ENCODE measurements at regions not wholly inside any gene's neighbourhood (a gene's known extent, or its start where the extent isn't known, plus 50 kb on each side); places are given as distances from the start of the nearest gene placed in this dataset.

DNA sequence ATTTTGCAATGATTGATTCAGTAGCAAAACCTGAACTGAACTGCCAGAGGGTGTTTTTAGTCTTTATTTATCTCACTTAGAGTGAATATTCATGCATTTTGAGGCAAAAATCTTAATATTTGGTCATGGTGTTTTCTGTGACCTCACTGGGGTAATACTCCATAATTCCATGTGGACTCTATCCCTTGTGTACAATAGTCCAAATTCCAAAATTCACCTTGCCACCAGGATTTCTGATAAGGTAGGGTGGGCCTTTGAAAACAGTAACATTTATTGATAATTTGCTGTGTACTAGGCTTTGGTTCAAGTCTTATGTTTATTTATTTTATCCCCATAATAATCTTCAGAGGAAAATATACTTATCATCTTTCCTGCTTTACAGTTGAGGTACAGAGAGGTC lies 68.4 kb upstream of the PDE5A start:
- DNase-seq, result no peak

DNA sequence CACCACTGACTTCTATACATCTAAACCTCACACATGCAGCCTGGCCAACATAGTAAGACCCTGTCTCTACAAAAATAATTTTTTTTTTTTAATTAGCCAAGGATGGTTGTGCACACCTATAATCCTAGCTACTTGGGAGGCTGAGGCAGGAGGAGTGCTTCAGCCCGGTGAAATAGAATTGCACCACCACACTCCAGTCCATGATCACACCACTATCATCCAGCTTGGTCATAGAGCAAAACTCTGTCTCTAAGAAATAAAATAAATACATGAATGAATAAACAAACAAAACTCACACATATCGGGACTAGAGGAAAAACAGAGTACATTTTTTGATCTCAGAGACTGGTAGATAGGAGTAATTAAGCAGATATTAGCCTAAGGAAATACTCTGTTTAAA lies 66.6 kb upstream of the PDE5A start:
- DNase-seq, result no peak

DNA sequence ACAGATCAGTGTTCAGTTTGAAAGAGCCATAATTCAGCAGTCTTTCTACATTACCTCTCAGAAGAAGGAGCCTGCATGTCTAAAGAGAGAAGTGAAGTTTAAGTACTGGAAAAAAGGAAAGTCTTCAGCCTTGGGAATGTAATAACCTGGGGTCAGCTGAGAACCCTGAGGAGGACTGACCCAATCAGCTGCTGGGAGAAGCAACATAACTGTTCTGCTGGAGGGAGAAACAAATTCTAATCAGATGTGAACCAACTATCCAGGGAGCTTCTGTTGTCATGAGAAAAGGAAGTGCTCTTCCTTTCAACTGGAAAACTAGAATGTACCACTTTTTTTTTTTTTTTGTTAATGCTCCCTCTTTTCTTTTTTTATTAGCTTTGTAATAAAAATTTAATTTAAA lies 64.5 kb upstream of the PDE5A start:
- DNase-seq, result no peak

DNA sequence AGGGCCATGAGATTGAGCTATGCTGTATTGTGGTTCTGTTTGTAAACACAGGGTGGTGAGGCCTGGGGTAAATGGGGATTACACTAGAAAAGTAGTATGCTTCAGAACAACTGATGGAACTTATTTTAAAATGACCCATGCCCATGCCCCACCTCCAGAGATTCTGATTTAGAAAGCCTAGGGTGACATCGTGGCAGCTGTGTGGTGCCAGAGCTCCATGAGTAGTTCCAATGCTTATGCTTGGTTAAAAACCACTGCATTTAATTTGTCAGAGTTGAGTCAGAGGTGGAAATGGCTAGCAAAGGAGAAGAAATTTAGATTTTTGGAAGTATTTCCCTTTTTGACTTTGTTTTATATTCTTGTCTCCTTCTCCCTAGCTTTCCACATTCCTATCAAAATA lies 63.4 kb upstream of the PDE5A start:
- DNase-seq, result no peak

DNA sequence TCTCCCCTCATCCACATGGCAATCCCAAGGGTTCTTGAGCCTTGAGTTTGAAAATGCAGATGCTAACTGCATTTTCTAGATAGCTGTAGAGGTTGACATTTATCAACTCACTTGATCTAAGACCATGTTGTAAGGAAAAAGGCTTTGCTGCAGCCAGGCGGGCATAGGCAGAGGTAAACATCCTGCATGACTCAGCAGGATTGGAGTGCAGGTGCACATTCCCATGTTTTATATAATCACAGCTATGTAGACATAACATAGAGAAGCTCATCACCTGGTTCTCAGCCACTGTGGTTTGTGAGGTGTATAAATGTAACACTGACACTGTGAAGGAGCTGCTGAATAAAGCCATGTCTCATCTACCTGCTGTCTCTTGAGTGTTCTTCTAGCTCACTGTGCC lies 62.3 kb upstream of the PDE5A start:
- DNase-seq, result no peak

DNA sequence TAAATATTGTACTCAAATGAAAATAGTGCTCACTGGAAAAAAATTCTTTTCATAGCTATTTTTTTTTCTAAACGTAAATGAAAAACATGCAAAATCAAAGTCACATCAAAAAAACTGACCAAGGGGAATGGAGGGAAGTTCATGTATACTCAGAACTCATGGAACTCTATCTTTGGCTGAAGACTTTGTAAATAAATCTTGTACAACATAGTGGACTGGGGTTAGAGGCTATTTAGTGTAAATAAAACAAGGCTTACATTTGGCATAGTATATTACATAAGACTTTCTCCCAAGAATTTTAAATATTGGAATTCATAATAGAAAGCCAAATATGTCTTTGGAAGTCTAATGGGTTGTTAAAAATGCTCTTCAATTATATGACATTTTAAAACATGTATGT lies 59.8 kb upstream of the PDE5A start:
- no peak for DNase-seq

DNA sequence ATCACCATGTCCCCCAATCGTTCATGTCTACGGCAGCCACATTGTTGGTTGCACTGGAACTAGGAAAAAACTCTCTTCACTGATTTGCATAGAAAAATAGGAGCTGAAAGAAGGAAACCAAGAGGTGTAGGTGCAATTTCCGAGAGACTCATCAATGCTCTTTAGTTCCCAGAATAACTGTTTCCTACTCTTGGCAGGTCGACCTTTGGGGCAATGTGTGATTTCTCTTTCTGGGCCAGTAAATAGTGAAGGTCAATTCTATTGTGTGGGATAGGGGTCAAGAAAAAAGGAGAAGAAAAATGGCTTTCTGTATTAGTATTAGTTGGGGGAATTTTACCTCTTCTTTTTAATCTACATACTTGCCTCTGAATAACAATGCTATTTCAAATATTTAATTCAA lies 55.9 kb upstream of the PDE5A start:
- no peak for DNase-seq

DNA sequence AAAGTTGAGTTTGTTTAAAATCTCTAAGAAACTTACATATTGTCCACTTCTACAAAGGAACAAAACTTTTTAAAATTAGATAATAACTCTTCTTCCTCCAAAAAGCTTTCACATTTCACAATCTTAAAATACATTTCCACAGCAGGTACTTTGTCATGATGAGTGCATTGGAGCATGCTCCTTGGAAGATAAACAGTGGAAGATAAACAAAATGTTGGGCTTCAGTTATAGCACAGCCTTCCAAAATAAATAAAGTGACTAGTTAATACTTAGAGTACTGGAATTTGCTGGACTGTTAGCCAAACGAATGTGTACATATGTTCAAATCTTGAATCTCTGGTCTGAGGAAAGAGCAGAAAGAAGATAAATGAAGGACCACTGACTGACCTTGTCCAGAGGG lies 54.9 kb upstream of the PDE5A start:
- no peak for DNase-seq

DNA sequence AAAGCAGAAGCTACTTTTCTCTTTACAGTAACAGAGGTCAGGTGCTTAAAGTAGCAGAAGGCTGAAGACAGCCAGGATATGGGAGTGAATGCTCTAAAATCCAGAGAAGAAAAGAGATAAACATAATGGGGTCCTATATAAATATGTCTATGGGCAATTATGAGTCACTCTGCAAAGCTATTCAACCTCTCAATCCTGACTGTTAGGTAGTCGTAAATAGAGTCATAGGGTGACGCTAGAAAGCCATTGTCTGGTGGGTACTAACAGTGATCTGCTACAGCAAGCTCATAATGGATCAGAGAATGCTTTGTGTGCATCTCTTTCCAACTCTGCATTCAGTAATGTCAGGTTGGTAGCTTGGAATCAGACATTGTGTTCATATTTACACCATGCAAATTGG lies 53.5 kb upstream of the PDE5A start:
- DNase-seq, result no peak

DNA sequence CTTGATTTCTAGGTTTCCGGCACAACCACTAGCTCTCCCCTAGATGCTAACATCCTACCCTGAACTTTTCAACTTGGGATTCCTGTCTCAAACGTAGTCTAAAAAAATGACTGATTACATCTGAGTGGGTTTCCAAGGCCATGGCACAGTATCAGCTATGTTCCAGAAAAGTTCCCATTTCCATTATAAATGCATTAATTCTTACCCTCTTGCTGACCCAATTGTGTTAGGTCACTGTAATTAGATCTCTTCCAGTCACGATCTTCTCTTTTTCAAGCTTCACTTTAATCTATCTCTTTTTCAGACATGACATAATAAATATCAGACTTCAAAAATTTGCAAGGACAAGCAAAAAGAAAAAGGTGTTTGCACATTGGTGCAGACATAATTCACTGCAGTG lies 50.6 kb upstream of the PDE5A start:
- no peak for DNase-seq

DNA sequence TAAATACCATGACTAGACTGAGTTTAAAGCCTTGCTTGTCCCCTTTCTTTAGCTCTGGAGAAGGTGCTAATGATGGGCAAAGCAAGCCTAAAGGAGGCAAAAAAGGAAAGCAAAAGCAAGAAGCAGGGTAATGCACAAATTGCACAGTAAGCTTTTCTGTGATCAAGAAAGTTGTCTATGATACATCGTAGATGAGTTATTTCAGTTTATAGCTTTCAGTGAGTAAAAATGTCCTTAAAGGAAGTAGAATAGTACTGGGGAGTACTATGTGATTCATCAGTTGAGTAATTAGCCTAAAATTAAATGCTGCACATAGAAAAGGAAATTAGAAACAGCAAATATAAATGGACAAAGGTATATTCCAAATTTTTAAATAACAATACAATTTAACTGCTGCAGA lies 50.2 kb upstream of the PDE5A start:
- DNase-seq, result no peak
